ENCODE measurements at regions not wholly inside any gene's neighbourhood (a gene's known extent, or its start where the extent isn't known, plus 50 kb on each side); places are given as distances from the start of the nearest gene placed in this dataset.

- no peaks in the 10 kb centered on the region for H3K79me2 ChIP-seq (ENCODE audit: insufficient read depth, low read length)
- H3K9me3 ChIP-seq (ENCODE audit: insufficient read depth, low read length), result peaks cover 8% of the 10 kb centered on the region; the same call in 1 of the 2 replicates
- H3K27me3 ChIP-seq (ENCODE audit: low read length), result no peaks in the 10 kb centered on the region
- no peaks in the 10 kb centered on the region for H3K36me3 ChIP-seq (ENCODE audit: low read length)
- no peak overlapping the region for H3K9ac ChIP-seq (ENCODE audit: low read length)
- H3K4me3 ChIP-seq (ENCODE audit: insufficient read depth, low read length, poor library complexity, severe bottlenecking), result no peak overlapping the region
- H2AFZ ChIP-seq (ENCODE audit: low read depth, low read length, severe bottlenecking), result no peak overlapping the region
- no peaks in the 10 kb centered on the region for H4K20me1 ChIP-seq (ENCODE audit: low read depth, low read length)
- H3K4me2 ChIP-seq (ENCODE audit: low read depth, low read length, poor library complexity, severe bottlenecking), result no peak overlapping the region
- H3F3A ChIP-seq (ENCODE audit: insufficient read depth), result no peaks in the 10 kb centered on the region
- H3K9me2 ChIP-seq (replicated peaks; ENCODE audit: insufficient read depth, low read length), result no peaks in the 10 kb centered on the region
- TF ChIP-seq CTCF (IDR thresholded peaks at IDR 0.05; ENCODE audit: insufficient read depth, low read length, poor library complexity, severe bottlenecking), result no peak
- no peak for TF ChIP-seq EZH2phosphoT487 (conservative IDR thresholded peaks at IDR 0.05; ENCODE audit: low read length)
- H3K27ac ChIP-seq (ENCODE audit: low read depth, low read length), result no peak overlapping the region
Observed at GRCh38 chr12:127175361-127175760, 1091.6 kb upstream of the TMEM132C start.

DNA sequence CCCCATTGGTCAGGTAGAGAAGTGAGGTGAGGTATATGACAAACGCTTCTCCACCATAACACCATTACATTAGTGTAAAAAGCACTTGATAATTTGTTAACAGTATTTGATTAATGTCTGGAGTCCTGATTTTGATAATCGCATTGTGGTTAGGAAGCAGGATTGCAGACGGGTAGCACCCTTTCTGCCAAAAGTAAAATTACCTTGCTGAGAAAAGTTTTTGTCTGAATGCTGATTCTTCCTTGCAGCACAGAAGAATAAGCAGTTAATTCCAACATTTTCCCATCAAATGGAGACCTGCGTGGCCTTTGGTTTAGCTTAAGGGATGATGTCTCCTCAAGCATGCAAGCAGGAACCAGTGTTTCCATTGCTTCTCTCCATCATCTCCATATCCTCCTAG, 1090.2 kb upstream of the TMEM132C start:
- Histone ChIP-seq H3K27me3 (ENCODE audit: low read length) (no peaks in the 10 kb centered on the region), H3K9me3 (ENCODE audit: insufficient read depth, low read length) (peaks cover 8% of the 10 kb centered on the region; the same call in 1 of the 2 replicates), H3K4me2 (ENCODE audit: low read depth, low read length, poor library complexity, severe bottlenecking) (no peak overlapping the region), H3K9ac (ENCODE audit: low read length) (no peak overlapping the region), H3F3A (ENCODE audit: insufficient read depth) (no peaks in the 10 kb centered on the region), H3K4me3 (ENCODE audit: insufficient read depth, low read length, poor library complexity, severe bottlenecking) (no peak overlapping the region), H3K79me2 (ENCODE audit: insufficient read depth, low read length) (no peaks in the 10 kb centered on the region), H3K9me2 (replicated peaks; ENCODE audit: insufficient read depth, low read length) (no peaks in the 10 kb centered on the region), H2AFZ (ENCODE audit: low read depth, low read length, severe bottlenecking) (no peak overlapping the region), H3K27ac (ENCODE audit: low read depth, low read length) (no peak overlapping the region), H3K36me3 (ENCODE audit: low read length) (no peaks in the 10 kb centered on the region), H4K20me1 (ENCODE audit: low read depth, low read length) (no peaks in the 10 kb centered on the region)
- TF ChIP-seq CTCF (IDR thresholded peaks at IDR 0.05; ENCODE audit: insufficient read depth, low read length, poor library complexity, severe bottlenecking), result no peak
- TF ChIP-seq EZH2phosphoT487 (conservative IDR thresholded peaks at IDR 0.05; ENCODE audit: low read length), result no peak

- Histone ChIP-seq H3K9ac (ENCODE audit: low read length) (no peak overlapping the region), H2AFZ (ENCODE audit: low read depth, low read length, severe bottlenecking) (no peak overlapping the region), H3K36me3 (ENCODE audit: low read length) (no peaks in the 10 kb centered on the region), H3K79me2 (ENCODE audit: insufficient read depth, low read length) (no peaks in the 10 kb centered on the region), H3K9me2 (replicated peaks; ENCODE audit: insufficient read depth, low read length) (no peaks in the 10 kb centered on the region), H3K27ac (ENCODE audit: low read depth, low read length) (no peak overlapping the region), H3F3A (ENCODE audit: insufficient read depth) (no peaks in the 10 kb centered on the region), H3K4me2 (ENCODE audit: low read depth, low read length, poor library complexity, severe bottlenecking) (no peak overlapping the region), H3K9me3 (ENCODE audit: insufficient read depth, low read length) (peaks cover 8% of the 10 kb centered on the region; the same call in 1 of the 2 replicates), H4K20me1 (ENCODE audit: low read depth, low read length) (no peaks in the 10 kb centered on the region), H3K4me3 (ENCODE audit: insufficient read depth, low read length, poor library complexity, severe bottlenecking) (no peak overlapping the region), H3K27me3 (ENCODE audit: low read length) (no peaks in the 10 kb centered on the region)
- TF ChIP-seq EZH2phosphoT487 (conservative IDR thresholded peaks at IDR 0.05; ENCODE audit: low read length) (no peak), CTCF (IDR thresholded peaks at IDR 0.05; ENCODE audit: insufficient read depth, low read length, poor library complexity, severe bottlenecking) (no peak)
Observed at GRCh38 chr12:127178052-127178451, 1088.9 kb upstream of the TMEM132C start.
